ENCODE measurements at regions not wholly inside any gene's neighbourhood (a gene's known extent, or its start where the extent isn't known, plus 50 kb on each side); places are given as distances from the start of the nearest gene placed in this dataset.

GRCh38 chr10:21209495-21209894 is 312.4 kb upstream of the NEBL start:
- no peak for TF ChIP-seq CTCF (conservative IDR thresholded peaks at IDR 0.05 in 1 of 2, IDR thresholded peaks at IDR 0.05 in 1 of 2; ENCODE audit: extremely low read depth in 1 of 2, insufficient read depth in 1 of 2, low read depth in 1 of 2, low read length in 2 of 2)
- no peak for TF ChIP-seq EZH2 (IDR thresholded peaks at IDR 0.05; ENCODE audit: borderline replicate concordance, low read length)

Measured in mammary epithelial cell (primary cell).